B cell (primary cell): ENCODE measurements at regions not wholly inside any gene's neighbourhood (a gene's known extent, or its start where the extent isn't known, plus 50 kb on each side); places are given as distances from the start of the nearest gene placed in this dataset.

Source experiments
- ATAC-seq: fragments of 200-7000 bp; cut with Tn5 transposase; one replicate; pipeline ENCODE4 v1.10.0; 2021; ENCODE audit warnings: low read depth, mild to moderate bottlenecking, moderate number of reproducible peaks, moderate library complexity
- CTCF ChIA-PET: fragments of 350-600 bp; sonication (Branson Sonifier 250); formaldehyde crosslinking; loops from one replicate; lab custom pipeline; 2021; ENCODE audit warnings: antibody characterized with exemption, inconsistent platforms; lab: Charles Lee
- POLR2A ChIA-PET: fragments of 350-600 bp; sonication (Branson Sonifier 250); formaldehyde crosslinking; loops from one replicate; lab custom pipeline; 2021; ENCODE audit warnings: antibody characterized with exemption; lab: Charles Lee
- DNase-seq: peaks from one replicate; pipeline ENCODE4 v3.0.0; 2013
- H2AFZ ChIP-seq: 2 replicates; pipeline ENCODE4 v1.6.1; 2012; ENCODE audit warnings: mild to moderate bottlenecking, low read depth, low read length; ENCODE audit not compliant: insufficient read depth, poor library complexity, severe bottlenecking
- H3K27ac ChIP-seq, 2 donors: 1 replicate in 1 of 2; 2 replicates in 1 of 2; pipeline ENCODE4 v1.5.1; 2012 to 2013; ENCODE audit warnings: low read length in 2 of 2, mild to moderate bottlenecking in 2 of 2, moderate library complexity in 1 of 2
- H3K27me3 ChIP-seq, 4 experiments: fragments of 200-600 bp in 1 of 4; sonication (generic) in 1 of 4; replicated peaks in 1 of 4; 1 replicate in 2 of 4; 2 replicates in 2 of 4; pipeline versions ENCODE4 v1.6.1 to v1.7.0; 2013 to 2016; ENCODE audit warnings: low read length in 3 of 4, mild to moderate bottlenecking in 2 of 4, mixed read lengths in 1 of 4, moderate library complexity in 1 of 4; ENCODE audit not compliant: insufficient read depth in 4 of 4, control insufficient read depth in 3 of 4; ENCODE audit errors: control extremely low read depth in 1 of 4
- H3K36me3 ChIP-seq, 2 experiments: replicated peaks in 1 of 2; 1 replicate in 1 of 2; 2 replicates in 1 of 2; pipeline versions ENCODE4 v1.6.1 to v1.7.1; 2013; ENCODE audit warnings: low read length in 1 of 2; ENCODE audit not compliant: insufficient read depth in 2 of 2, control insufficient read depth in 1 of 2; ENCODE audit errors: control extremely low read depth in 1 of 2, extremely low read depth in 1 of 2
- H3K4me1 ChIP-seq, 2 donors: fragments of 200-600 bp in 1 of 2; sonication (generic) in 1 of 2; 1 replicate in 1 of 2; 2 replicates in 1 of 2; pipeline versions ENCODE4 v1.5.1 to v1.6.1; 2013 to 2017; ENCODE audit warnings: low read length in 2 of 2; ENCODE audit not compliant: control insufficient read depth in 2 of 2, insufficient read depth in 2 of 2
- H3K4me2 ChIP-seq: replicated peaks from 2 replicates; pipeline ENCODE3; 2012; ENCODE audit warnings: mild to moderate bottlenecking, low read depth, low read length; ENCODE audit not compliant: poor library complexity, severe bottlenecking
- H3K4me3 ChIP-seq, 5 experiments: fragments of 200-600 bp in 1 of 5; sonication (generic) in 1 of 5; 1 replicate in 3 of 5; 2 replicates in 2 of 5; pipeline versions ENCODE4 v1.5.1 to v1.7.0; 2011 to 2016; ENCODE audit warnings: low read length in 4 of 5, mild to moderate bottlenecking in 4 of 5, low read depth in 2 of 5, control low read depth in 1 of 5, moderate library complexity in 1 of 5; ENCODE audit not compliant: insufficient read depth in 1 of 5; ENCODE audit errors: control extremely low read depth in 1 of 5, extremely low read depth in 1 of 5
- H3K79me2 ChIP-seq: fragments of 200-600 bp; sonication (generic); one replicate; pipeline ENCODE4 v1.6.0; 2016; ENCODE audit warnings: low read length; ENCODE audit not compliant: control insufficient read depth, insufficient read depth
- H3K9ac ChIP-seq: fragments of 200-600 bp; sonication (generic); 2 replicates; pipeline ENCODE4 v1.6.1; 2017; ENCODE audit warnings: mild to moderate bottlenecking, low read length, moderate library complexity
- H3K9me3 ChIP-seq, 3 donors: one replicate each; pipeline versions ENCODE4 v1.6.1 to v1.7.1; 2013; ENCODE audit warnings: low read length in 2 of 3; ENCODE audit not compliant: control insufficient read depth in 2 of 3, insufficient read depth in 1 of 3; ENCODE audit errors: control extremely low read depth in 1 of 3
- H4K20me1 ChIP-seq: 2 replicates; pipeline ENCODE4 v1.6.0; 2012; ENCODE audit warnings: mild to moderate bottlenecking, low read length; ENCODE audit not compliant: insufficient read depth, control insufficient read depth, poor library complexity, severe bottlenecking
- H3K27ac Mint-ChIP-seq: one replicate; pipeline ENCODE4 v1.8.0; 2021; ENCODE audit warnings: mixed read lengths
- H3K27me3 Mint-ChIP-seq: one replicate; pipeline ENCODE4 v1.8.0; 2021; ENCODE audit warnings: mixed read lengths
- H3K4me1 Mint-ChIP-seq: one replicate; pipeline ENCODE4 v1.8.0; 2021; ENCODE audit warnings: mixed read lengths
- H3K4me3 Mint-ChIP-seq: one replicate; pipeline ENCODE4 v1.8.0; 2021; ENCODE audit warnings: mixed read lengths
- H3K9me3 Mint-ChIP-seq: one replicate; pipeline ENCODE4 v1.8.0; 2022; ENCODE audit warnings: mixed read lengths; ENCODE audit not compliant: insufficient read depth
- EZH2 ChIP-seq: IDR thresholded peaks from 2 replicates; pipeline ENCODE4 v1.6.1; 2012; ENCODE audit warnings: borderline replicate concordance, low read depth, mild to moderate bottlenecking, moderate library complexity, low read length; ENCODE audit not compliant: insufficient read depth, poor library complexity, severe bottlenecking
- WGBS: methylation state at CpG from one replicate; pipeline ENCODE4 v1.1.5; 2013; ENCODE audit warnings: missing lambda C conversion rate; ENCODE audit not compliant: insufficient coverage; 5-methylcytosine and 5-hydroxymethylcytosine counted together
- intact Hi-C: fragments of 100-400 bp; cut with micrococcal nuclease; formaldehyde crosslinking; loops from one replicate; pipeline ENCODE4 v1.10.0; 2022
- TF ChIP-seq, protein P1 (sequence below): fragments of 200-600 bp; IDR thresholded peaks from one replicate; pipeline ENCODE4 v1.8.0; 2022; ENCODE audit warnings: antibody characterized with exemption, mild to moderate bottlenecking

- H3K27me3 Mint-ChIP-seq: peaks cover 5% of the 10 kb centered on the region
- no peak overlapping the region for H3K4me3 Mint-ChIP-seq
- DNase-seq: no peak
- H3K4me1 Mint-ChIP-seq: no peaks in the 10 kb centered on the region
- H3K4me3 ChIP-seq: no peak overlapping the region
- peaks cover 2% of the 10 kb centered on the region for H3K9me3 Mint-ChIP-seq
- H4K20me1 ChIP-seq: no peaks in the 10 kb centered on the region
- TF ChIP-seq EZH2: no peak
- TF ChIP-seq, protein P1, sequence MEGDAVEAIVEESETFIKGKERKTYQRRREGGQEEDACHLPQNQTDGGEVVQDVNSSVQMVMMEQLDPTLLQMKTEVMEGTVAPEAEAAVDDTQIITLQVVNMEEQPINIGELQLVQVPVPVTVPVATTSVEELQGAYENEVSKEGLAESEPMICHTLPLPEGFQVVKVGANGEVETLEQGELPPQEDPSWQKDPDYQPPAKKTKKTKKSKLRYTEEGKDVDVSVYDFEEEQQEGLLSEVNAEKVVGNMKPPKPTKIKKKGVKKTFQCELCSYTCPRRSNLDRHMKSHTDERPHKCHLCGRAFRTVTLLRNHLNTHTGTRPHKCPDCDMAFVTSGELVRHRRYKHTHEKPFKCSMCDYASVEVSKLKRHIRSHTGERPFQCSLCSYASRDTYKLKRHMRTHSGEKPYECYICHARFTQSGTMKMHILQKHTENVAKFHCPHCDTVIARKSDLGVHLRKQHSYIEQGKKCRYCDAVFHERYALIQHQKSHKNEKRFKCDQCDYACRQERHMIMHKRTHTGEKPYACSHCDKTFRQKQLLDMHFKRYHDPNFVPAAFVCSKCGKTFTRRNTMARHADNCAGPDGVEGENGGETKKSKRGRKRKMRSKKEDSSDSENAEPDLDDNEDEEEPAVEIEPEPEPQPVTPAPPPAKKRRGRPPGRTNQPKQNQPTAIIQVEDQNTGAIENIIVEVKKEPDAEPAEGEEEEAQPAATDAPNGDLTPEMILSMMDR: no peak
- no peaks in the 10 kb centered on the region for H3K79me2 ChIP-seq
- no CpG with 5 or more reads among the region's 2 CpGs for WGBS
- no peak for ATAC-seq
- H3K36me3 ChIP-seq: no peaks in the 10 kb centered on the region
- intact Hi-C loops: no loop called here
- no peak overlapping the region for H3K9ac ChIP-seq
- POLR2A ChIA-PET: no interaction called here
- no peaks in the 10 kb centered on the region for H3K4me1 ChIP-seq
- CTCF ChIA-PET: no interaction called here
- no peak overlapping the region for H3K27ac Mint-ChIP-seq
- H2AFZ ChIP-seq: no peak overlapping the region
- no peaks in the 10 kb centered on the region for H3K27me3 ChIP-seq
- H3K27ac ChIP-seq: no peak overlapping the region
- no peak overlapping the region for H3K4me2 ChIP-seq
- peaks cover 0 to 4% (median 0%) of the 10 kb centered on the region in 3 donors for H3K9me3 ChIP-seq
These were observed 203.2 kb downstream of the DHX15 start for GRCh38 chr4:24380957-24381665.

DNA sequence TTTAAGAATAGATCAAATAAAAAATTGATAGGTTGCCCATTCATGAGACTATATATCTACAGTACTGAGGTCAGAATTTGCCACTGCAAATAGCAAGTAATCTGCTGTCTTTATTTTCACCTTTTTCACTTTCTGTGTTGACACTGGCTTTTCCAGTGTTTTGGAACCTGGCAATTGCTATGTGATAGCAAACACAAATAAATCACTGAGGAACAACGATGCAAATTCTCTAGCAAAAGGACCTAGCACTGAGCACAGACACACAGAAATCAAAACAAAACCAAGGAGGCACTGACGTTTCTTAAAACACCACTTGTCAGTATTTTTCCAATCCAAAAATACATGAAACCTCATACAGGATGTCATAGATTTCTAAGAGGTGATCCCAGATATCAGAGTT is 210.7 kb downstream of the DHX15 start:
- no peak for TF ChIP-seq EZH2
- TF ChIP-seq, protein P1: no peak
- Histone ChIP-seq H3K27ac (no peak overlapping the region), H3K4me1 (no peaks in the 10 kb centered on the region), H3K9me3 (no peaks in the 10 kb centered on the region), H3K36me3 (no peaks in the 10 kb centered on the region), H3K9ac (no peak overlapping the region), H4K20me1 (no peaks in the 10 kb centered on the region), H3K27me3 (no peaks in the 10 kb centered on the region), H3K4me2 (no peak overlapping the region), H2AFZ (no peak overlapping the region), H3K79me2 (no peaks in the 10 kb centered on the region), H3K4me3 (no peak overlapping the region)
- WGBS: 73% methylated on average over 1 of the region's 2 CpGs
- ATAC-seq (no peak), DNase-seq (no peak)
- CTCF ChIA-PET: no interaction called here
- H3K4me3 Mint-ChIP-seq: no peak overlapping the region
- intact Hi-C loops: no loop called here
- peaks cover 2% of the 10 kb centered on the region for H3K9me3 Mint-ChIP-seq
- POLR2A ChIA-PET: no interaction called here
- no peaks in the 10 kb centered on the region for H3K4me1 Mint-ChIP-seq
- H3K27me3 Mint-ChIP-seq: no peaks in the 10 kb centered on the region
- no peak overlapping the region for H3K27ac Mint-ChIP-seq
